Osteocyte (in vitro differentiated cells): ENCODE measurements at regions not wholly inside any gene's neighbourhood (a gene's known extent, or its start where the extent isn't known, plus 50 kb on each side); places are given as distances from the start of the nearest gene placed in this dataset.

Experiments
- DNase-seq: peaks from one replicate; pipeline ENCODE4 v3.0.0; 2021; ENCODE audit warnings: mixed read lengths; ENCODE audit not compliant: unreplicated experiment; ENCODE audit errors: extremely low spot score
- H3K27ac Mint-ChIP-seq: one replicate; pipeline ENCODE4 v1.8.0; 2021; ENCODE audit warnings: mild to moderate bottlenecking, mixed read lengths; ENCODE audit not compliant: unreplicated experiment
- H3K27me3 Mint-ChIP-seq: one replicate; pipeline ENCODE4 v1.8.0; 2021; ENCODE audit warnings: mixed read lengths; ENCODE audit not compliant: unreplicated experiment
- H3K36me3 Mint-ChIP-seq: one replicate; pipeline ENCODE4 v1.8.0; 2021; ENCODE audit warnings: mixed read lengths; ENCODE audit not compliant: unreplicated experiment
- H3K4me1 Mint-ChIP-seq: one replicate; pipeline ENCODE4 v1.8.0; 2021; ENCODE audit warnings: mixed read lengths; ENCODE audit not compliant: unreplicated experiment
- H3K4me3 Mint-ChIP-seq: one replicate; pipeline ENCODE4 v1.8.0; 2021; ENCODE audit warnings: mild to moderate bottlenecking, moderate library complexity, mixed read lengths; ENCODE audit not compliant: unreplicated experiment
- H3K9me3 Mint-ChIP-seq: one replicate; pipeline ENCODE4 v1.8.0; 2021; ENCODE audit warnings: mixed read lengths; ENCODE audit not compliant: unreplicated experiment
- TF ChIP-seq, protein P1 (sequence below): fragments of 200-600 bp; sonication (generic); IDR thresholded peaks from 2 replicates; pipeline ENCODE4 v1.5.0; 2021; ENCODE audit warnings: antibody characterized with exemption, mild to moderate bottlenecking, moderate library complexity

DNA sequence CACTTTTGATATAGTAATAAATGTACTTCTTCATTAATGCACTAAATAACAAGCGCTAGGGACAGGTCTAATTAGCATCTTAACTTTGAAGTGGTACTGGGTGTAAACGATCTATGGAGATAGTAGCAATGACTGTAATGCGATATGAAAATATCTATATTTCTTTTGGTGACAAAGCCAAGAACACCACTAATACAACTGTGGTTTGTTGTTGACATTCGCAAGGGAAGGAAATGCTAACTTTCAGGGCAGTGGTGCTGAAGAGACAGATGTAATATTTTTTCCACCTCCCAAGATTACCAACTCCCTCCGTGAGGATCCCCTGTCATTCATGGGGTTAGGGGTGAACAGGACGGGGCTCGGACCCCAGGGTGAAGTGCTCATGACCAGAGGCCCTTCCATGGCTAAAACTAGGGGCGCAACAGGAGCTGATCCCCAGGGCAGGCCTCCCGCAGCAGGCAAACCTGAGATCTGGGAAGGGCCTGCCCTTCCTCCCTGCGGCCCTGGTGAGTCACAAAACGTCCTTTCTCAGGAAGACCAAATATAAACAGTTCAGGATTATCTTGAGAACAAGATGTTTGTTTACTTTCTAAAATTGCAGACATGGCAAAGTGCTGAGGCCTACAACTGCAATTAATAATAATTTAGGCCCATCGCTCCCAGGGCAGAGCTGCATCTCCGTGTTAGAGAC, 65.0 kb upstream of the TOX2 start:
- TF ChIP-seq, protein P1, sequence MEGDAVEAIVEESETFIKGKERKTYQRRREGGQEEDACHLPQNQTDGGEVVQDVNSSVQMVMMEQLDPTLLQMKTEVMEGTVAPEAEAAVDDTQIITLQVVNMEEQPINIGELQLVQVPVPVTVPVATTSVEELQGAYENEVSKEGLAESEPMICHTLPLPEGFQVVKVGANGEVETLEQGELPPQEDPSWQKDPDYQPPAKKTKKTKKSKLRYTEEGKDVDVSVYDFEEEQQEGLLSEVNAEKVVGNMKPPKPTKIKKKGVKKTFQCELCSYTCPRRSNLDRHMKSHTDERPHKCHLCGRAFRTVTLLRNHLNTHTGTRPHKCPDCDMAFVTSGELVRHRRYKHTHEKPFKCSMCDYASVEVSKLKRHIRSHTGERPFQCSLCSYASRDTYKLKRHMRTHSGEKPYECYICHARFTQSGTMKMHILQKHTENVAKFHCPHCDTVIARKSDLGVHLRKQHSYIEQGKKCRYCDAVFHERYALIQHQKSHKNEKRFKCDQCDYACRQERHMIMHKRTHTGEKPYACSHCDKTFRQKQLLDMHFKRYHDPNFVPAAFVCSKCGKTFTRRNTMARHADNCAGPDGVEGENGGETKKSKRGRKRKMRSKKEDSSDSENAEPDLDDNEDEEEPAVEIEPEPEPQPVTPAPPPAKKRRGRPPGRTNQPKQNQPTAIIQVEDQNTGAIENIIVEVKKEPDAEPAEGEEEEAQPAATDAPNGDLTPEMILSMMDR, result no peak
- H3K9me3 Mint-ChIP-seq, result no peaks in the 10 kb centered on the region
- no peak overlapping the region for H3K27ac Mint-ChIP-seq
- H3K4me3 Mint-ChIP-seq, result no peak overlapping the region
- H3K36me3 Mint-ChIP-seq, result no peaks in the 10 kb centered on the region
- H3K4me1 Mint-ChIP-seq, result no peaks in the 10 kb centered on the region
- peak; percentile 70 for DNase-seq
- no peaks in the 10 kb centered on the region for H3K27me3 Mint-ChIP-seq

DNA sequence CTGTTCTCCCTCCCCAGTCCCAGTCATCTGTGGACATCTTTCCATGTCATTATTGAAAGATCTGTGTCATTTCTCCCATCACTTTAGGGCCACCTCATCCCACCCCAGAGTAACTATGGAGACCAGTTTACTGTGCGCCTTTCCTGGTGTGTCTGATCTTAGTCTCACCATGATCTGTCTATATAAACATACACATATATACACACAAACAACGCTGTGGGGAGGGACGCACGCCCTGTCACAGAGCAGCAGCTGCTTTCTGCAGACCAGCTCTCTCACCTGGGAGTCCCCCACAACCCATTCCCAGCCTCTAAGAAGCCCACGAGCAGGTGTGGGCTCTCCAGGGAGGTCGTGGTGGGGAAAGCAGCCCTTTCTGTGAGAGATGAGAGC, 68.1 kb upstream of the TOX2 start:
- Mint-ChIP-seq H3K27me3 (no peaks in the 10 kb centered on the region), H3K27ac (no peak overlapping the region), H3K9me3 (no peaks in the 10 kb centered on the region), H3K4me3 (no peak overlapping the region), H3K36me3 (no peaks in the 10 kb centered on the region), H3K4me1 (peaks cover 3% of the 10 kb centered on the region)
- TF ChIP-seq, protein P1, result no peak
- no peak for DNase-seq

DNA sequence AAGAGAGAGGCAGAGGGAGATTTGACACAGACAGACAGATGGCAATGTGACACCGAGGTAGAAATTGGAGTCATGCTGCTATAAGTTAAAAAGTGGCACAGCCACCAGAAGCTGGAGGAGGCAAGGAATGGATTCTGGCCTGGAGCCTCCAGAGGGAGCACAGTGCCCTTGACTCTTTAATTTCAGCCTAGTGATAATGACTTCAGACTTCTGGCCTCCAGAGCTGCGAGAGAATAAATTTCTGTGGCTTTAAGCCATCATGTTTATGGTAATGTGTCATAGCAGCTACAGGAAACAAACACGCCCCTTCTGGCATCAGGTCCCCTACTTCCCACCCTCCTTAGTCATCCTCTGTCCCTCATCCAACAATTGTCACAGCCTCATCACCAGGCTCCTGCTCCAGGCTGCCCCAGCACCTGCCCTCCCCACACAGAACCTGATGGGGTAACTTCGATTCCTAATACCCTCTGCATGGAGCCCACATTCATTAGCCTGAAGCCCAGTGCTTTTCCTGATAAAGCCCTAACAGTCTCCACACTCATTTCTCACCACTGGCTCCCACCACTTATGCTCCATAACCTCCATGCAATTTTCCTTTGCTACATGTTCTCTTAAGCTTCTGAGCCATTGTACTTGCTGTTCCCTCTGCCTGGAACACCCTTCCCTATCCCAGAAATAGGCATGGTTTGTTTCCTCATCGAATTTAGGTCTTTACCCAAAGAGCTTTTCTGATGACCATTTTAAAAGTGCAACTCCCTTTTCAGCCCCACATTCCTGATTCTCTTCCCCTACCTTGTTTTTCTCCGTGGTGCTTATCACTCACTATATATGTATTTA, 69.7 kb upstream of the TOX2 start:
- Mint-ChIP-seq H3K27ac (no peak overlapping the region), H3K4me3 (no peak overlapping the region), H3K9me3 (no peaks in the 10 kb centered on the region), H3K27me3 (no peaks in the 10 kb centered on the region), H3K4me1 (peaks cover 3% of the 10 kb centered on the region), H3K36me3 (no peaks in the 10 kb centered on the region)
- peak; percentile 67 for DNase-seq
- TF ChIP-seq, protein P1, result no peak

DNA sequence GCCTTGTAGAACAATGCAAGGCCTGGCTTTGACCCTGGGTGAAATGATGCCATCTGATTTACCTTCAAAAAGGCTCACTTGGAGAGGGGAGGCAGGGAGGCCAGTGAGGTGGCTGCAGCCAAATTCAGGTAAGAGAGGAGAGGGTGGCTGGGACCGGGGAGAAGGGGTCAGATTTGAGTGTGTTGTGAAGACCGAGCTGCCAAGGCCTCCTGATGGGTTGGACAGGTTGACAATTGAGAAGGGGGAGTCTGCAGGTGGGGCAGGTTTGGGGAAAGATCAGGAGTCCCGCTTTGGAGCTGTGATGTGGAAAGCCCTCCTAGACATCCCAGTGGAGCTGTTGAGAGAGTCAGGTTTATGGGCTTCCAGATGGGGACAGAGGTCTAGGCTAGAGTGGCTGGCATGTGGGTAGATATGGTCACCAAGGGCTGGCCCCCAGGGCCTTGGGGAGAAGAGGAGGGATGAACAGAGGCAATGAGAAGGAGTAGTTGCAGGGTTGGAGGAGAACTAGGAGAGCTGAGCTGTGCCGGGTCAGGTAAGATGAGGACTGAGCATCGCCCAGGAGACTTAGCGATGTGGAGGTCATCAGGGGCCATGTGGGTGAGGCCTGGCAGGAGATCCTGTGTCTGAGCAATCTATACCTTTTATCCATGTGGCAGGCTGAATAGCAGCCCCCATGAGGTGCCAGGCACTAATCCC, 70.5 kb upstream of the TOX2 start:
- H3K27me3 Mint-ChIP-seq, result no peaks in the 10 kb centered on the region
- peaks cover 3% of the 10 kb centered on the region for H3K4me1 Mint-ChIP-seq
- H3K27ac Mint-ChIP-seq, result no peak overlapping the region

More for the DNA sequence above, 70.5 kb upstream of the TOX2 start:
- no peaks in the 10 kb centered on the region for H3K36me3 Mint-ChIP-seq
- TF ChIP-seq, protein P1, result no peak
- peak; percentile 69 for DNase-seq
- H3K9me3 Mint-ChIP-seq, result no peaks in the 10 kb centered on the region
- H3K4me3 Mint-ChIP-seq, result no peak overlapping the region
